A673 (cell line): ENCODE measurements at regions not wholly inside any gene's neighbourhood (a gene's known extent, or its start where the extent isn't known, plus 50 kb on each side); places are given as distances from the start of the nearest gene placed in this dataset.

Experiments
- BruUV-seq: library from RNA; stranded (reverse); fragments of 400-500 nt; replicated peaks from 2 replicates; lab custom pipeline; 2021; lab: Mats Ljungman, UMichigan
- CTCF ChIA-PET: fragments of 300-600 bp; sonication (Branson Sonifier 250); formaldehyde crosslinking; loops from one replicate; lab custom pipeline; 2022; ENCODE audit warnings: antibody characterized with exemption; lab: Charles Lee
- POLR2A ChIA-PET: fragments of 300-600 bp; sonication (Branson Sonifier 250); formaldehyde crosslinking; loops from one replicate; lab custom pipeline; 2022; ENCODE audit warnings: antibody characterized with exemption; ENCODE audit not compliant: low non-redundant PET; lab: Charles Lee
- DNase-seq: peaks from one replicate; pipeline ENCODE4 v3.0.0-alpha.2; 2015; ENCODE audit warnings: low spot score
- H3K27ac ChIP-seq: fragments of 200-600 bp; sonication (generic); 2 replicates; pipeline ENCODE4 v1.5.1; 2016; ENCODE audit warnings: mixed run types, low read depth, mild to moderate bottlenecking, mixed read lengths, antibody characterized with exemption, low read length; ENCODE audit not compliant: poor library complexity, severe bottlenecking
- H3K27me3 ChIP-seq: fragments of 200-600 bp; sonication (generic); replicated peaks from 2 replicates; pipeline ENCODE4 v1.6.1; 2017; ENCODE audit warnings: mixed run types, low read depth, mild to moderate bottlenecking, mixed read lengths, antibody characterized with exemption, low read length; ENCODE audit not compliant: insufficient read depth, poor library complexity
- H3K36me3 ChIP-seq: fragments of 200-600 bp; sonication (generic); 2 replicates; pipeline ENCODE4 v1.6.1; 2016; ENCODE audit warnings: mixed run types, mild to moderate bottlenecking, mixed read lengths, antibody characterized with exemption, low read length; ENCODE audit not compliant: insufficient read depth, poor library complexity, severe bottlenecking
- H3K4me1 ChIP-seq: fragments of 200-600 bp; sonication (generic); 2 replicates; pipeline ENCODE4 v1.6.1; 2017; ENCODE audit warnings: mixed run types, mild to moderate bottlenecking, mixed read lengths, antibody characterized with exemption, low read length; ENCODE audit not compliant: insufficient read depth, poor library complexity, severe bottlenecking
- H3K4me3 ChIP-seq: fragments of 200-600 bp; sonication (generic); 2 replicates; pipeline ENCODE4 v1.5.1; 2016; ENCODE audit warnings: low read depth, mixed run types, mild to moderate bottlenecking, mixed read lengths, low read length; ENCODE audit not compliant: poor library complexity, severe bottlenecking
- H3K9me3 ChIP-seq: fragments of 200-600 bp; sonication (generic); 2 replicates; pipeline ENCODE4 v1.6.1; 2016; ENCODE audit warnings: mixed run types, low read depth, mild to moderate bottlenecking, mixed read lengths, antibody characterized with exemption, low read length; ENCODE audit not compliant: poor library complexity, severe bottlenecking
- EZH2 ChIP-seq: fragments of 200-600 bp; sonication (generic); IDR thresholded peaks from 2 replicates; pipeline ENCODE4 v1.6.1; 2017; ENCODE audit warnings: borderline replicate concordance, low read depth, mild to moderate bottlenecking, mixed read lengths, antibody characterized with exemption, low read length; ENCODE audit not compliant: poor library complexity, severe bottlenecking
- intact Hi-C: fragments of 100-400 bp; cut with micrococcal nuclease; formaldehyde crosslinking; loops from one replicate; pipeline ENCODE4 v1.10.0; 2022; ENCODE audit not compliant: unreplicated experiment
- TF ChIP-seq, protein P1 (sequence below): fragments of 300-800, 200-600 bp; sonication (generic); conservative IDR thresholded peaks from 2 replicates; pipeline ENCODE4 v1.5.1; 2017; ENCODE audit warnings: low read depth, mild to moderate bottlenecking, antibody characterized with exemption, low read length, moderate library complexity, mixed read lengths

DNA sequence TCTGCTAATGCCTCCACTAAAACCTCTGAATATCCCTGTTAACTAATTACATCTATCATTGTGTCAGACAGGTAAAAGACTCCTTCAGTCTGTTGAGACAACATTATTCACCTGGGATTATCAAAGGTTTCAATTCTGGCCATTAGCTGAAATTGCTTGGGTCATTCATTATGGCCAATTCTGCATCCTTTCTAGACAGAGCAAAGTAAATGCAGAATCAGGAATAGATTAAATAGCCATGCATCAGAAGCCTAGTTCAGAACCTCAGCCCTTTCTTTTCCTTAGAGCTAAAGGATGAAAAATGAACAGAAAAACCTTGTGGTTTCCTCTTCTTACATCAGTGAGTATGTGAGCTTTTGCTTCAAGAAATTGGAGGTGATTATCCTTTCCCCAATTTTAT is 665.4 kb upstream of the CAMK1G start:
- ChIA-PET POLR2A (no interaction called here), CTCF (no interaction called here)
- TF ChIP-seq EZH2: no peak
- TF ChIP-seq, protein P1, sequence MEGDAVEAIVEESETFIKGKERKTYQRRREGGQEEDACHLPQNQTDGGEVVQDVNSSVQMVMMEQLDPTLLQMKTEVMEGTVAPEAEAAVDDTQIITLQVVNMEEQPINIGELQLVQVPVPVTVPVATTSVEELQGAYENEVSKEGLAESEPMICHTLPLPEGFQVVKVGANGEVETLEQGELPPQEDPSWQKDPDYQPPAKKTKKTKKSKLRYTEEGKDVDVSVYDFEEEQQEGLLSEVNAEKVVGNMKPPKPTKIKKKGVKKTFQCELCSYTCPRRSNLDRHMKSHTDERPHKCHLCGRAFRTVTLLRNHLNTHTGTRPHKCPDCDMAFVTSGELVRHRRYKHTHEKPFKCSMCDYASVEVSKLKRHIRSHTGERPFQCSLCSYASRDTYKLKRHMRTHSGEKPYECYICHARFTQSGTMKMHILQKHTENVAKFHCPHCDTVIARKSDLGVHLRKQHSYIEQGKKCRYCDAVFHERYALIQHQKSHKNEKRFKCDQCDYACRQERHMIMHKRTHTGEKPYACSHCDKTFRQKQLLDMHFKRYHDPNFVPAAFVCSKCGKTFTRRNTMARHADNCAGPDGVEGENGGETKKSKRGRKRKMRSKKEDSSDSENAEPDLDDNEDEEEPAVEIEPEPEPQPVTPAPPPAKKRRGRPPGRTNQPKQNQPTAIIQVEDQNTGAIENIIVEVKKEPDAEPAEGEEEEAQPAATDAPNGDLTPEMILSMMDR: no peak
- no TSS peak for BruUV-seq
- H3K4me3 ChIP-seq: no peak overlapping the region
- no peaks in the 10 kb centered on the region for H3K9me3 ChIP-seq
- H3K27me3 ChIP-seq: no peaks in the 10 kb centered on the region
- intact Hi-C loops: no loop called here
- no peaks in the 10 kb centered on the region for H3K4me1 ChIP-seq
- no peaks in the 10 kb centered on the region for H3K36me3 ChIP-seq
- no peak for DNase-seq
- no peak overlapping the region for H3K27ac ChIP-seq

DNA sequence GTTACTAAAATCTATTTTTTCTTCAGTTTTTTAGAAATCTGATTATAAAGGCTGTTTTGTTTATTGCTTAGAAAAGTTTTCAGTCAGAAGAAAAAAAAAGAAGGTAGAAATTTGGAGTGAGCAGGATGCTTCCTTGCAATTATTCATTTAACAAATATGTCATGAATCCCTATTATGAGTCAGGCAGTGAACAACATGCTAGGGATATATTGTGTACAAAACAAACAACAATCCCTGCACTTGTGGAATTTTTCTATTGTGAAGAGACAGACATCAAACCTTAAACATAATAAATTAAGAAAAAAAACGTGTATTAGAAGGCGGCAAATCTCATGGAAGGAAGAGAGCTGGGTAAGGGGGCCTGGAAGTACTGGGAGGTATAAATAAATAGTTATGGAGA is 664.1 kb upstream of the CAMK1G start:
- H3K36me3 ChIP-seq: no peaks in the 10 kb centered on the region
- H3K27me3 ChIP-seq: no peaks in the 10 kb centered on the region
- no peak overlapping the region for H3K27ac ChIP-seq
- intact Hi-C loops: no loop called here
- TF ChIP-seq, protein P1: no peak
- TF ChIP-seq EZH2: no peak
- BruUV-seq: no TSS peak
- POLR2A ChIA-PET: no interaction called here
- no peak for DNase-seq
- H3K4me3 ChIP-seq: no peak overlapping the region
- H3K9me3 ChIP-seq: no peaks in the 10 kb centered on the region
- CTCF ChIA-PET: no interaction called here
- H3K4me1 ChIP-seq: no peaks in the 10 kb centered on the region

DNA sequence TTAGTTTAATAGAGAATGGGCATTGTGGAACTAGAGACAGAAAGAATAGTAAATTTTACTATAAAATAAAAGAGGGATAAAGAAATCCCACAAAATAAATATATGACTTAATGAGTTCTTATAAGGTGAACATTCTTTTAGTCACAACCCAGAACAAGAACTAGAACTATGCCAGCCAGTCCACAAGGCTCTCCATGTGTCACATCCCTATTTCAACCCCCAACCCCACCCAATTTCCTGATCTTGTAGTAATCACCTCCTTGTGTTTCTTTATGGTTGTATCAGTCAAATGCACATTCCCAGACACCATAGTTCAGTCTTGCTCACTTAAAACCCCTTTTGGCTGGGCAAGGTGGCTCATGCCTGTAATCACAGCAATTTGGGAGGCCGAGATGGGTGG is 662.3 kb upstream of the CAMK1G start:
- DNase-seq: no peak
- H3K4me3 ChIP-seq: no peak overlapping the region
- no peaks in the 10 kb centered on the region for H3K36me3 ChIP-seq
- H3K27me3 ChIP-seq: no peaks in the 10 kb centered on the region
- intact Hi-C loops: no loop called here
- TF ChIP-seq, protein P1: no peak
- no peak for TF ChIP-seq EZH2
- no peak overlapping the region for H3K27ac ChIP-seq
- no peaks in the 10 kb centered on the region for H3K9me3 ChIP-seq
- no TSS peak for BruUV-seq
- POLR2A ChIA-PET: no interaction called here
- CTCF ChIA-PET: no interaction called here
- H3K4me1 ChIP-seq: no peaks in the 10 kb centered on the region
